Smooth muscle cell (in vitro differentiated cells): ENCODE measurements at regions not wholly inside any gene's neighbourhood (a gene's known extent, or its start where the extent isn't known, plus 50 kb on each side); places are given as distances from the start of the nearest gene placed in this dataset.

Experiments
- DNase-seq: peaks from one replicate; lab custom pipeline; 2025; ENCODE audit not compliant: unreplicated experiment; lab: John Stamatoyannopoulos, UW
- H2AFZ ChIP-seq: fragments of 200-600 bp; sonication (generic); 2 replicates; pipeline ENCODE4 v1.6.0; 2016; ENCODE audit warnings: antibody characterized with exemption, low read depth, mild to moderate bottlenecking
- H3F3A ChIP-seq: fragments of 200-600 bp; sonication (generic); 2 replicates; pipeline ENCODE4 v1.6.0; 2017; ENCODE audit warnings: antibody characterized with exemption, low read depth
- H3K27ac ChIP-seq: fragments of 200-600 bp; sonication (generic); 2 replicates; pipeline ENCODE4 v1.5.1; 2016; ENCODE audit warnings: low read depth, mild to moderate bottlenecking
- H3K27me3 ChIP-seq: fragments of 200-600 bp; sonication (generic); 2 replicates; pipeline ENCODE4 v1.6.1; 2016; ENCODE audit warnings: low read depth, mild to moderate bottlenecking
- H3K36me3 ChIP-seq: fragments of 200-600 bp; sonication (generic); 2 replicates; pipeline ENCODE4 v1.5.1; 2016; ENCODE audit warnings: low read depth
- H3K4me1 ChIP-seq: fragments of 200-600 bp; sonication (generic); 2 replicates; pipeline ENCODE4 v1.5.1; 2016; ENCODE audit warnings: low read depth
- H3K4me2 ChIP-seq: fragments of 200-600 bp; sonication (generic); 2 replicates; pipeline ENCODE4 v1.6.0; 2016; ENCODE audit warnings: mild to moderate bottlenecking
- H3K4me3 ChIP-seq: fragments of 200-600 bp; sonication (generic); 2 replicates; pipeline ENCODE4 v1.5.1; 2016; ENCODE audit warnings: mild to moderate bottlenecking
- H3K79me2 ChIP-seq: fragments of 200-600 bp; sonication (generic); 2 replicates; pipeline ENCODE4 v1.6.0; 2016; ENCODE audit warnings: low read depth, mild to moderate bottlenecking
- H3K9ac ChIP-seq: fragments of 200-600 bp; sonication (generic); 2 replicates; pipeline ENCODE4 v1.6.0; 2016; ENCODE audit warnings: low read depth
- H3K9me3 ChIP-seq: fragments of 200-600 bp; sonication (generic); replicated peaks from 2 replicates; pipeline ENCODE4 v1.5.1; 2016; ENCODE audit warnings: low read depth
- H4K20me1 ChIP-seq: fragments of 200-600 bp; sonication (generic); 2 replicates; pipeline ENCODE4 v1.6.0; 2016; ENCODE audit warnings: low read depth
- CTCF ChIP-seq: fragments of 200-600 bp; sonication (generic); IDR thresholded peaks from 2 replicates; pipeline ENCODE4 v1.5.1; 2017; ENCODE audit warnings: borderline replicate concordance, mild to moderate bottlenecking, antibody characterized with exemption; ENCODE audit not compliant: insufficient read depth, poor library complexity, severe bottlenecking
- WGBS: methylation state at CpG from one replicate; pipeline ENCODE4 v1.1.7; 2016; ENCODE audit warnings: low lambda C conversion rate; 5-methylcytosine and 5-hydroxymethylcytosine counted together

GRCh38 chrX:20514358-20514757 is 247.6 kb upstream of the RPS6KA3 start:
- Histone ChIP-seq H3K36me3 (no peaks in the 10 kb centered on the region), H3K9ac (peak overlapping the region; percentile 21), H3K27ac (peak overlapping the region; percentile 64), H3K9me3 (no peaks in the 10 kb centered on the region), H4K20me1 (no peaks in the 10 kb centered on the region), H3K4me3 (no peak overlapping the region), H3K4me2 (no peak overlapping the region), H3K27me3 (no peaks in the 10 kb centered on the region), H3K79me2 (no peaks in the 10 kb centered on the region), H3K4me1 (no peaks in the 10 kb centered on the region), H2AFZ (no peak overlapping the region), H3F3A (no peaks in the 10 kb centered on the region)
- no peak for DNase-seq
- TF ChIP-seq CTCF: no peak
- 5% methylated on average over 1 of the region's 1 CpG for WGBS

GRCh38 chrX:20513185-20513584 is 246.5 kb upstream of the RPS6KA3 start:
- DNase-seq: no peak
- H3K4me2 ChIP-seq: no peak overlapping the region
- H3K79me2 ChIP-seq: no peaks in the 10 kb centered on the region
- no peaks in the 10 kb centered on the region for H3K4me1 ChIP-seq
- H3K36me3 ChIP-seq: no peaks in the 10 kb centered on the region
- H3K4me3 ChIP-seq: no peak overlapping the region
- H3K9ac ChIP-seq: no peak overlapping the region
- no peak overlapping the region for H2AFZ ChIP-seq
- WGBS: 45% methylated on average over 3 of the region's 3 CpGs
- H3K27ac ChIP-seq: peak overlapping the region; percentile 63
- TF ChIP-seq CTCF: no peak
- H3K27me3 ChIP-seq: no peaks in the 10 kb centered on the region
- no peaks in the 10 kb centered on the region for H4K20me1 ChIP-seq
- no peaks in the 10 kb centered on the region for H3F3A ChIP-seq
- no peaks in the 10 kb centered on the region for H3K9me3 ChIP-seq

- no peak overlapping the region for H3K27ac ChIP-seq
- DNase-seq: no peak
- no peaks in the 10 kb centered on the region for H3K27me3 ChIP-seq
- no peaks in the 10 kb centered on the region for H3K4me1 ChIP-seq
- no peak overlapping the region for H3K9ac ChIP-seq
- no peaks in the 10 kb centered on the region for H3K9me3 ChIP-seq
- H4K20me1 ChIP-seq: no peaks in the 10 kb centered on the region
- H3K79me2 ChIP-seq: no peaks in the 10 kb centered on the region
- 87% methylated on average over 5 of the region's 5 CpGs for WGBS
- H3F3A ChIP-seq: no peaks in the 10 kb centered on the region
- H3K36me3 ChIP-seq: no peaks in the 10 kb centered on the region
- no peak overlapping the region for H3K4me2 ChIP-seq
- no peak overlapping the region for H2AFZ ChIP-seq
- TF ChIP-seq CTCF: no peak
- H3K4me3 ChIP-seq: no peak overlapping the region
Measured at GRCh38 chrX:20511792-20512191, 245.1 kb upstream of the RPS6KA3 start.

- no peaks in the 10 kb centered on the region for H3K79me2 ChIP-seq
- 84% methylated on average over 2 of the region's 2 CpGs for WGBS
Measured at GRCh38 chrX:20507901-20508620, 241.4 kb upstream of the RPS6KA3 start.

More at GRCh38 chrX:20507901-20508620, 241.4 kb upstream of the RPS6KA3 start:
- no peaks in the 10 kb centered on the region for H3K36me3 ChIP-seq
- no peaks in the 10 kb centered on the region for H3K27me3 ChIP-seq
- no peaks in the 10 kb centered on the region for H3F3A ChIP-seq
- H4K20me1 ChIP-seq: no peaks in the 10 kb centered on the region
- no peak for TF ChIP-seq CTCF
- H3K4me1 ChIP-seq: no peaks in the 10 kb centered on the region
- H3K9ac ChIP-seq: no peak overlapping the region
- H3K4me2 ChIP-seq: no peak overlapping the region
- no peak overlapping the region for H3K27ac ChIP-seq
- H3K4me3 ChIP-seq: no peak overlapping the region
- no peaks in the 10 kb centered on the region for H3K9me3 ChIP-seq
- no peak overlapping the region for H2AFZ ChIP-seq
- DNase-seq: no peak
